HG03460 (cell line): ENCODE measurements at regions not wholly inside any gene's neighbourhood (a gene's known extent, or its start where the extent isn't known, plus 50 kb on each side); places are given as distances from the start of the nearest gene placed in this dataset.
"Not testable (repeated sequence)": the region's sequence is repeated elsewhere in the genome, so short reads cannot be mapped to it uniquely, and the experiment has no call there.

Source experiments
- ATAC-seq: cut with Tn5 transposase; IDR thresholded peaks from one replicate; pipeline ENCODE4 v1.9.1; 2021; ENCODE audit not compliant: unreplicated experiment

DNA sequence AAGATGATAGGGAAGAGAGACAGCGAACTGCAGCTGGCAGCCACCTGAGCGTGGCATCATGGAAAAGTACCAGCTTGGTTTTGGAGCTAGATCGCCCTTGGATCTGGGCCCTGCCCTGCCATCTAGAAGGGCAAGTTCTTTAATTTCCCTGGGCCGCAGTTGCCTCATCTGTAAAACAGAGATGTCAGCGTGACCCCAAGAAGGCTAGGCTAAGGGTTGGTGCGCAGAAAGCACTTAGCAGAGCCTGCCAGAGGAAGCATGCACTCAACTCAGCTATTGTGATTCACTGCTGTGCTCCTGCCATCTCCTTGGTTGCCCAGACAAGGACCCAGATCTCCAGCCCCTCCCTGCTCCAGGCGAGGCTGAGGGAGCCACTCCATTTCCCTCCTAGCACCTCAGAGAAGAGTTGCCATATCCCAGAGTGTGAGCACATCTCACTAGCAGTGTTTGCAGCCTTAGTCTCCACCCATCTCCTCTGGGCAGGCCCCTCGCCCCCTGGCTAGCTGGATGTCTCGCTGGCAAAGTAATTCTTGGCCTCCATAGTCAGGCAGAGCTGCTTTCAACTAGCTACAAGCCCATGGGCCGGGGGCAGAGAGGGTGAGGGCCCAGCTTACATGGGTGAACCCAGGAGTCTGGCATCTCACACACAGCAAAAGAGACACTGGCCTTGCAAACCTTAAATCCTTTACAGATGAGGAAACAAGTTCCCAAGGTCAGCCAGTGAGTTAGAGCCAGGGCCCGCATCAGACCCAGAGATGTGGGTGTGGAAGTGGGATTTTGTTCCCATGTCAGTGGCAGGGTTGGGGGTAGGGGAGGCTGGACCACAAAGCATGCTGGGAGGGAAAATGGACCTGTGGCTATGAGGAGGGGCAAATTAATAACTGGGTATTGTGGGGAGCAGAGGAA lies 280.7 kb upstream of the TLE3 start:
- no peak for ATAC-seq

DNA sequence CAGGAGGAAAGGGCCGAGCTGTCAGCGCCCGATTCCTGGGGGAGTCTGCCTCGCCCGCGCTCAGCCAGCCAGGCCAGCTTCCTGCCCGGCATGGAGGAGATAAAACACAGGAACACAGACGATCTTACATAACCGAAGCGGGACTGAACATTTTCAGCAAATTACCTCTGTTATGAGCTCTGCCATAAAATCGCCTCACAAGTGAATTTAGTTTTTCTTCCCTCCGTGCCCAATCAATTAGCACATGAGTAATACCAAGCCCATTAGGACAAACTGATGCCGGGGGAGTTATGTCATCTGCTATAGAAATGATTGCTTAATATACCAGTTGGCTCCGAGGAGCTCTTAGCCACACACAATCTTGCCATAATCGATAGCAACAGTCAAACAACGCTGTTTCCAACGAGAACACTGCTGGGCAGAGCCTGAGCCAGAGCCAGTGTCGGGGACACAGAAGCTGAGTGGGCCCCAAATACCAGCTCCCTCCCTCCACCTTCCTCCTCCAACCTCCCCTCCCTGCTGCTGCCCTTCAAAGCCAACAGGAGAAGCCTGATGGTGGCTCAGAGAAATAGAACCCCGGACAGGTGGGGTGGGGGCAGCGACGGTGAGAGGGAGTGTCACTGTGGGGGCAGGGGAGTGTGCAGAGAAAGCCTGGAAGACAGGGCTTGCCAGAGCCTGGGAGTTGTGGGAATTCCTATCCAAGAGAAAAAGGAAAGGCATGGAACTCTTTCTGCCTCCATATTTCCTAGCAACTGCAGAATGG lies 279.4 kb upstream of the TLE3 start:
- no peak for ATAC-seq

GRCh38 chr15:70376031-70376928 lies 278.6 kb upstream of the TLE3 start:
- ATAC-seq = no peak

DNA sequence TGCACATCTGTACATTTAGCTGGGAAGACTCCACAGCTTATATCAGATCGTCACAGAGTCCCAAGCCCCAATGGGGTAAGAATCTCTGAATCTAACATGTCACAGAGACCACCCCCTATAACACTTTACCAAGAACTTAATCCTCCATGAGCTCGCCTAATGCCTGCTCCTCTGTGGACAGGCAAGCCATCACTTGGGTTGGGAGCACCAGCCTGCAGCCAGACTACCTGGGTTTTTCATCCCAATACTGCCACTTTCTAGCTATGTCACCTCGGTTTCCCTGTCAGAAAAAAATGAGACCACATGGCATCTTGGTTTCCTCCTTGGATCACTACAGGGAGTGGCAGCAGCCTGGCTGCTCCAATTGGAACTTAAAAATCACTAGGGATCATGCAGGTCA lies 277.9 kb upstream of the TLE3 start:
- ATAC-seq = no peak

GRCh38 chr15:70375006-70375431 lies 277.3 kb upstream of the TLE3 start:
- ATAC-seq = no peak

- no peak for ATAC-seq
Observed at GRCh38 chr15:70374096-70374495, 276.4 kb upstream of the TLE3 start.

- not testable (repeated sequence) for ATAC-seq
Observed at GRCh38 chr15:70373439-70373838, 275.7 kb upstream of the TLE3 start.

DNA sequence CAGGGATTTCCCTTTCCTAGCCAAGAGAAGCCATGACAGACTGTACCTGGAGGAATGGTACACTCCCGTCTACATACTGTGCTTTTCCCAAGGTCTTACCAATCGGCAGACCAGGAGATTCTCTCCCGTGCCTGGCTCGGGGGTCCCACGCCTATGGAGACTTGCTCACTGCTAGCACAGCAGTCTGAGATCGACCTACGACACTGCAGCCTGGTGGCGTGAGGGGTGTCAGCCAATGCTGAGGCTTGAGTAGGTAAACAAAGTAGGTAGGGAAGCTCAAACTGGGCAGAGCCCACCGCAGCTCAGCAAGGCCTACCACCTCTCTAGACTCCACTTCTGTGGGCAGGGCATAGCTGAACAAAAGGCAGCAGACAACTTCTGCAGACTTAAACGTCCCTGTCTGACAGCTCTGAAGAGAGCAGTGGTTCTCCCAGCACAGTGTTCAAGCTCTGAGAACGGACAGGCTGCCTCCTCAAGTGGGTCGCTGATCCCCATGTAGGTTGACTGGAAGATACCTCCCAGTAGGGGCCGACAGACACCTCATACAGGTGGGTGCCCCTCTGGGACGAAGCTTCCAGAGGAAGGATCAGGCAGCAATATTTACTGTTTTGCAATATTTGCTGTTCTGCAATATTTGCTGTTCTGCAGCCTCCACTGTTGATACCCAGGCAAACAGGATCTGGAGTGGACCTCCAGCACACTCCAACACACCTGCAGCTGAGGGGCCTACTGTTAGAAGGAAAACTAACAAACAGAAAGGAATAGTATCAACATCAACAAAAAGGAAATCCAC lies 270.4 kb upstream of the TLE3 start:
- ATAC-seq = not testable (repeated sequence)

DNA sequence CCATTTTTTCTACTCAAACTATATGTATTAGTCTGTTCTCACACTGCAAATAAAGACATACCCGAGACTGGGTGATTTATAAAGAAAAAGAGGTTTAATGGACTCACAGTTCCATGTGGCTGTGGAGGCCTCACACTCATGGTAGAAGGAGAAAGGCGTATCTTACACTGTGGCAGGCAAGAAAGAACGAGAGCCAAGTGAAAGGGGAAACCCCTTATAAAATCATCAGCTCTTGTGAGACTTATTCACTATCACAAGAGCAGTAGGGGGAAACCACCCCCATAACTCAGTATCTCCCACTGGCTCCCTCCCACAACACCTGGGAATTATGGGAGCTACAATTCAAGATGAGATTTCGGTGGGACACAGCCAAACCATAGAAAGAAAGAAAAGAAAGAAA lies 266.3 kb upstream of the TLE3 start:
- not testable (repeated sequence) for ATAC-seq

- no peak for ATAC-seq
Observed at GRCh38 chr15:70362886-70363285, 265.2 kb upstream of the TLE3 start.

- no peak for ATAC-seq
Observed at GRCh38 chr15:70362350-70362749, 264.6 kb upstream of the TLE3 start.

- no peak for ATAC-seq
Observed at GRCh38 chr15:70361891-70362290, 264.2 kb upstream of the TLE3 start.

- ATAC-seq = no peak
Observed at GRCh38 chr15:70361106-70361505, 263.4 kb upstream of the TLE3 start.

DNA sequence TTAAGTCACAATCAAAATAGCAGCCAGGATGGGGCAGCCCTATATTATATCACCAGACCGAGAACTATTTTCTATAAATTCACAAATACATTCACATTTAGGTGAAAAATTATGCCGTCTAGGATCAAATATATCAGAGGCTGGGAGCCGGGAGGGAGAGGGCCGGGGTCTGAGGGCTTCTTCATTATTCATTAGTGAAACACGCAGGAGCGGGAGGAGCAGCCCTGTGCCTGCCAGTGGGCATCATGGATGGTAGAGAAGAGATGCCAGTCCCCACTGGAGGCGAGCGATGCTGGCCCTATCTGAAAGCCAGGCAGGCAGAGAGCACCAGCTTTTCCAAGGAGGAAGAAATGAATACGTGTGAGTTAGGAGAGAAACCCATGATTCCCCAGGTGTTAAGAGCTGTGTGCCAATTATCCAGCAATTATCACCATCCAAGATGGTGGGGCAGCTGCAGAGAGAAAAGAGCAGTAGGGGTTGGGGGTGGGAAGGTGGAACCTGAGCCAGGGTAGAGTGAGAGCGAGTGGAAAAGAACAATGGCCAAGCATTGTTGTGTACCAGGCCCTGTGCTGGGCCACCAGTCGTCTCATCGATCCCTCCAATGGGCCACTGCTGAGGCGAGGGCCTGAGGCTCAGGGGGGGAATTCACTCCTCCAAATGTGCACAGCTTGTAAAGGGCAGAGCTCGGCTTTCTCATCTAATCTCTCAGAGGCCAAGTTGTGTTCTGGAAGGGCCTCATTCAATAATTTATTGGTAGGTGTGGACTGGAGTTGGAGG lies 261.3 kb upstream of the TLE3 start:
- no peak for ATAC-seq

DNA sequence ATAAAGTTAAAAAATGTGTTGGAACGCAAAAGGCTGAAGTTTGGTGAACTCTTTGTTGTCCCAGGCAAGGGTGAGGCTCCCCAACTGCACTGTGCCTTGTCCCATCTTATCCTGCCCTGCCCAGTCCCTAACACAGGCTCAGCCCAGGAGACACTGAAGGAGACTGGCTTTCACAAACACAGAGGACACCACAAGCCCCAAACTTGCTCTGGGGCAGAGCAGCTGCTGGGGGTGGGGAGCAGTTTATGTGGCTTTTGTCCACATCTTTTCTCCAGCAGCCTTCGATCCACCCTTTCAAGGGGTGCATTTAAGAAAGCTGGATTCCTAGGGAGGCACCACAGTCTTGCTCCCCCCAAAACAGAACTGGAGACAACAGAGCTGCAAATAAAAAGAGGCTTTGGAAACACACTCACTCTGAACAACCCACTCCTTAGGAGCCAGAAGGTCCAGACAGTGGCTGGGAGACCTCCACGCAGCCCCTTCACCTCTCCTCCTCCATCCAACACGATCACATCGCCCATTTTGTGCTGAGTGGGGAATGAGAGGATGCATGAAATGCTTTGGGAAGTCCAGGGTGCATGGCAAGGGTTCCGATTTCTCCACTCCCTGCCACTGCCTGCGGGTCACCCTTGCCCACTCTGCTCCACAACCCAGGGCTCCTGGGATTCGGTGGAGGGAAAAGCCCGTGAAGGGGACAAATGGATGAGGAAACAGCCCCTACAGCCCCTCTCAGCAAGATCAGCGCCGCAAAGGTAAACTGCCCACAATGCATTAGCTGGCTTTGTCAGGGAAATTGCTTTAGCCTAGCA lies 260.5 kb upstream of the TLE3 start:
- no peak for ATAC-seq

GRCh38 chr15:70357453-70357852 lies 259.7 kb upstream of the TLE3 start:
- no peak for ATAC-seq

- no peak for ATAC-seq
Observed at GRCh38 chr15:70356919-70357318, 259.2 kb upstream of the TLE3 start.

DNA sequence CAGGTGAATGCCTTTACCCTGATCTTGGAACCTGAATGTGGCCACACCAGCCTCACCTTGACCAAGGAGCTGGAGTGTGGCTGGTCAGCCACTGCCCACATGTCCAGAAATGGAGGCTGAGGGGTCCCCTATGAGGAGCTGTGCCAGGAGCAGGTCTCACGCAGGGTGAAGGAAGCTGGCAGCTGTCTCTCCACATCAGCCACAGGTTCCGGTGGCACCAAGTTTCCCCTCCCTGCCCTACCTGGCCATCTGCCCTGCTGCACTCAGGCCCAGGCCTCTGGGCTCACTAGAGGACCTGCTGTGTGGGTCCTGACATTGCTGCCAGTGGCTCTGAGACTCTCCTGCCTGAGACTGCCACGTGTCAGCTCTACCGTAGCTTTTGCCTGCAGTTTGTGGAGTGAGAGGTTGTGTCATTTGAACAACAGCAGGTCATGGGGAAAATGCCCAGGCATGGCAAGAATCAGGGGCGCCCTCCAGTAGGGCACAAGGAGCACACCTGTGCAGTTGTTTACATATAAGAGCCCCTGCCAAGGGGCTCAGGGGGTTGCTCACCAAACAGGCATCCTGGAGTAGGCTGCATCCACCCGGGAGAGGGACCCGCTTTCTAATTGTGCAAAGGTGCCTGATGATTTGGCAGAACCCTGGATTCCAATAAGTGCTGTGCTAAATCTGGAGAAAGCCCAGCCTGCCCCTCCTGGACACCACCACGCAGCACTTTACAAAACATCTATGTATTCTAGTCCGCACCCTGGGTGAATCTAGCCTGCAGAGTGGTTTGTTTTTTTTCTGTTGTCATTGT lies 258.5 kb upstream of the TLE3 start:
- ATAC-seq = no peak
